Muscle layer of colon (tissue), 2 donors: ENCODE measurements at regions not wholly inside any gene's neighbourhood (a gene's known extent, or its start where the extent isn't known, plus 50 kb on each side); places are given as distances from the start of the nearest gene placed in this dataset.
"Not testable (repeated sequence)": the region's sequence is repeated elsewhere in the genome, so short reads cannot be mapped to it uniquely, and the experiment has no call there.

ENCODE experiments used
- H3K27ac ChIP-seq: one replicate; pipeline ENCODE4 v1.7.0; 2013; ENCODE audit warnings: low read depth, mild to moderate bottlenecking, low read length, moderate library complexity
- H3K27me3 ChIP-seq, 2 donors: one replicate each; pipeline ENCODE4 v1.7.0; 2013; ENCODE audit warnings: low read length in 2 of 2, mild to moderate bottlenecking in 2 of 2; ENCODE audit not compliant: insufficient read depth in 2 of 2, control insufficient read depth in 1 of 2
- H3K36me3 ChIP-seq: one replicate; pipeline ENCODE4 v1.7.0; 2013; ENCODE audit warnings: mild to moderate bottlenecking, low read length; ENCODE audit not compliant: insufficient read depth
- H3K4me1 ChIP-seq: one replicate; pipeline ENCODE4 v1.7.0; 2013; ENCODE audit warnings: mild to moderate bottlenecking, low read length; ENCODE audit not compliant: insufficient read depth
- H3K4me3 ChIP-seq, 2 donors: one replicate each; pipeline ENCODE4 v1.7.0; 2013; ENCODE audit warnings: low read length in 2 of 2, low read depth in 1 of 2, mild to moderate bottlenecking in 1 of 2, moderate library complexity in 1 of 2
- H3K9ac ChIP-seq: one replicate; pipeline ENCODE4 v1.7.0; 2013; ENCODE audit warnings: low read length
- H3K9me3 ChIP-seq: one replicate; pipeline ENCODE4 v1.7.0; 2013; ENCODE audit warnings: mild to moderate bottlenecking, low read length
- donor health status: abdominal sarcoma.
- donor health status: Adenocarcinoma of cecum.

DNA sequence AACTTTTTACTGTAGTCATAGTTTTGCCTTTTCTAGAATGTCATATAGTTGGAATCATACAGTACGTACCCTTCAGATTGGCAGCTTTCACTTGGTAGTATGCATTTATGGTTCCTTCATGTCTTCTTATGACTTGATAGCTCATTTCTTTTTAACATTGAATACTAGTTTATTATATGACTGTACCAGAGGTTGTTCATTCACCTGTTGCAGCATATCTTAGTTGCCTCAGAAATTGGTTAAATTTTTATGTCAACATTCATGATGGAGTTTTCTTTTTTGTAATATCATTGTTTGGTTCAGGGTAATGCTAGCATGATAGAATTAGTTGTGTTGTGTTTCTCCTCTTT is 94.8 kb upstream of the CDK13 start:
- H3K4me3 ChIP-seq: peak overlapping the region in 1 of 2 donors; percentile 41
- no peaks in the 10 kb centered on the region for H3K4me1 ChIP-seq
- H3K9me3 ChIP-seq: no peaks in the 10 kb centered on the region
- H3K27me3 ChIP-seq: no peaks in the 10 kb centered on the region
- no peaks in the 10 kb centered on the region for H3K36me3 ChIP-seq
- H3K27ac ChIP-seq: no peak overlapping the region
- H3K9ac ChIP-seq: no peak overlapping the region

DNA sequence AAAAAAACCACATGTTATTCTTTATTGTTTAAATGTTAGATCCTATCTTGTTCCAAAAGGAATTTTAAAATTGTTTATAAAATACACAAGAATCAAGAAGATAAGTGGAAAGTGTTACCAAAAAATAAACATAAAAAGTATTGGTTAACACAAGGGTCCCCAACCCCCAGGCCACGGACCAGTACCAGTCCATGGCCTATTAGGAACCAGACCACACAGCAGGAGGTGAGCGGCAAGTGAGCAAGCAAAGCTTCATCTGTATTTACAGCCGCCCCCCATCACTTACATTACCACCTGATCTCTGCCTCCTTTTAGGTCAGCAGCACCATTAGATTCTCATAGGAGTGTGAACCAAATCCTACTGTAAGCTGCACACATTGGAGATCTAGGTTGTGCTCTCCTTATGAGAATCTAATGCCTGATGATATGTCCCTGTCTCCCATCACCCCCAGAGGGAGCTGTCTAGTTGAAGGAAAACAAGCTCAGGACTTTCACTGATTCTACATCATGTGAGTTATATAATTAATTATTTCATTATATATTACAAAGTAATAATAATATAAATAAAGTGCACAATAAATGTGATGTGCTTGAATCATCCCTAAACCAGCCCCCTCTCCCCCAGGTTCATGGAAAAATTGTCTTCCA is 86.3 kb upstream of the CDK13 start:
- H3K4me1 ChIP-seq, H3K4me3 ChIP-seq, H3K27ac ChIP-seq, H3K27me3 ChIP-seq, H3K36me3 ChIP-seq, H3K9ac ChIP-seq, H3K9me3 ChIP-seq: not testable (repeated sequence)

DNA sequence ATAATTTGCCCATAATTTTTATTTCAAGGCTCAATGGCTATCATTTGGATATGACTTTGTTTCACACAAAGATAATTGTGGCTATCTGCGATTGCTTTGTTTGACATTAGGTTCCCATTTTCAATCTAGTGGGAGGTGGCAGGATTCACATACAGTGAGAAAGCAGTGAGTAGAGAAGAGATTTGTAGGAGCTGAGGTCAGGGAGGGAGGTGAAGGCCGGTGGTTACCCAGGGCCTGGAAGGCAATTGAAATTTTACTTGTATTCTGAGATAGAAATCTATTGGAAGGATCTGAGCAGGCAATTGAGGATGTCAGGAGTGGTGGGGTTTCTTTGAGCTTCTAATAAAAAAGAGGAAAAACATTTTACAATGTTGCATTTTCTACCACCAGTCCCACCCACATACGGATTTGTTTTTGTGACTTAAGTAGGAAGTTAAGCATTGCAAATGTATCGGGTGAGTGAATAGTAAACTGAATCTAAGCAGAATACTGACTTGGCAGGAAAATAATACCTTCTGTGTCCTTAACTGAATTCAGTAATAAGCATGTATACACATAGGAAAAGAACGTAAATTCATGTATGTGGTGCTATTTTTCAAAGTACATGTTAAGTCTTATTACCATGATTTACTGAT is 80.1 kb upstream of the CDK13 start:
- not testable (repeated sequence) for H3K4me3 ChIP-seq, H3K27ac ChIP-seq, H3K9ac ChIP-seq, H3K27me3 ChIP-seq, H3K4me1 ChIP-seq, H3K9me3 ChIP-seq, H3K36me3 ChIP-seq

DNA sequence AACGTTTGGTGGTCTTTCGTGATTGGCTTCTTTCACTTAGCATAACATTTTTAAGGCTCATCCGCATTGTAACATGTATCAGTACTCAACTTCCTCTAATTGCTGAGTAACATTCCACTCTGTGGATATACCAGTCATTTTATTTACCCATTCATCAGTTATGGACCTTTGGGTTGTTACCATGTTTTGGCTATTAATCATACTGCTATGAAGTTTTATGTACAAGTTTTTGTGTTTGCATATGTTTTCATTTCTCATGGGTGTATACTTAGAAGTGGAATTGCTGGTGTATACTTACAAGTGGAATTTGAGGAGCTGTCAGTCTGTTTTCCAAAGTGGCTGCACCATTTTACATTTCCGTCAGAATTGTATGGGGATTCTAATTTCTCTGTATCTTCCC is 78.4 kb upstream of the CDK13 start:
- not testable (repeated sequence) for H3K27ac ChIP-seq, H3K36me3 ChIP-seq, H3K9me3 ChIP-seq, H3K9ac ChIP-seq, H3K4me1 ChIP-seq, H3K27me3 ChIP-seq, H3K4me3 ChIP-seq

DNA sequence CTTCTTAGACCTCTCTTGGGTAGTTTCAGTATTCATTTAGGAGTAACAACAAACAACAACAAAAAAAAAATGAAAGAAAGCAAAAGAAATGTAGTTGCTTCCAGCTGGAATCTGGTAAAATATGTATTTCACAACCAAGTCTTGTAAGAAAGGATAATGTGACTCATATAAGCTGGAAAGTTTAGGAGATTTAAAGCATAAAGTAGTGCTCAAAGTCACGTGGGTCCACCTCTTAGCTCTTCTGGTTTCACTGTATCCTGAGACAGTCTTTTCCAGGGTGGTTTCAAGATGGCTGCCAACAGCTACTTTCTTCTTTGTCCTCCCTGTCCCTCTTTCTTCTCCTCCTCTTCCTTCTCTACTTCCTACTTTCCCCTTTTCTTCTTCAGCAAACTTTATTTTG is 69.5 kb upstream of the CDK13 start:
- Histone ChIP-seq H3K4me3 (no peak overlapping the region), H3K9me3 (peaks cover 6% of the 10 kb centered on the region), H3K36me3 (no peaks in the 10 kb centered on the region), H3K4me1 (no peaks in the 10 kb centered on the region), H3K27ac (no peak overlapping the region), H3K27me3 (no peaks in the 10 kb centered on the region), H3K9ac (no peak overlapping the region)

DNA sequence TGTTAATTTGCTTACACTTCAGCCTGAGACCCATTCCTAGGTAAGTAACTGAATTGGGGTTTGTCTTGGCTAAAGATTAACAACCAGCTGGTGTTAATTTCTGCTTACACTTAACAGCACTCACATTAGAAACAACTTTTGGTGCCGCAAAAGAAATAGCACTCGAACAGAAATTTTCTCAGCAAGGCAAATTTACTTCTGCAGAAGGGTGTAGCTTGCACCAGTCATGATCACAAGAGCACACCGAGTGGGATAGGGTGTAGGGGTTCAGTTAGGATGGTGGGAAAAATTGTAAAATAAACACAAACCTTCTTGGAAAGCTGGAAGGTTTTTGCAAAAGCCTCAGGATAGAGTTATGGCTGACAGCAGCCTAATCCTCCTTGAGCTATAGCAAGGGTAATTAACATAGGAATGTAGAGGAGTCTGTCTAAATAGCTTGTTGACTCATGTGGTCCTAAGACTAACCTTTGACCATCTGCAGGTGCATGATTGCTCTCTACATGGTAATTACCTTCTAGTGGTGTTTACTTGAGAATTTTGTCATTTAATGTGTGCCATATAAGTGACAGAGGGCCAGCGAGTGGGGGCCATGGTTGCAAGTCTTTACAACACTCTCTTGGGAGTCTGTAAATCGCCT is 67.8 kb upstream of the CDK13 start:
- H3K4me1 ChIP-seq: no peaks in the 10 kb centered on the region
- H3K27me3 ChIP-seq: no peaks in the 10 kb centered on the region
- H3K36me3 ChIP-seq: no peaks in the 10 kb centered on the region
- no peak overlapping the region for H3K4me3 ChIP-seq
- H3K9ac ChIP-seq: no peak overlapping the region
- no peak overlapping the region for H3K27ac ChIP-seq
- H3K9me3 ChIP-seq: peaks cover 6% of the 10 kb centered on the region

DNA sequence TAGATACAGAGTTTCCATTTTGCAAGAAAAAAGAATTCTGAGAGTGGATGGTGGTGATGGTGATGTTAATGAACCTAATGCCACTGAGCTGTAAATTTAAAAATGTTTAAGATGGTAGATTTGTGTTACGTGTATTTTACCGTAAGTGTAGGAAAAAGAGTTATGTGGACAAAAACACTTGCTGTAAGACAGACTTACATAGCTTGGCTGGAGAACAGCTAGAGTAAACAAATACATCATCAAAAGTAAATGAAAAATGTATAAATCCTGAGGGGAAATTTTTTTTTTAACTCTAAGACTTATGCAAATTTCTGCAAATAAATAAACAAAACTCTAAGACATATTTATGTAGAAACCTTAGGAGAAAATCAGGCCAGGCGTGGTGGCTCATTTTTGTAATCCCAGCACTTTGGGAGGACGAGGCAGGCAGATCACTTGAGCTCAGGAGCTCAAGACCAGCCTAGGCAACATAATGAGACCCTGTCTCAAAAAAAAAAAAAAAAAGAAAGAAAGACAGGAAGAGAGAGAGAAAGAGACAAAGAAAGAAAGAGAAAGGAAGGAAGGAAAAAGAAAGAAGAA is 66.2 kb upstream of the CDK13 start:
- H3K27me3 ChIP-seq: no peaks in the 10 kb centered on the region
- peaks cover 6% of the 10 kb centered on the region for H3K9me3 ChIP-seq
- H3K4me3 ChIP-seq: no peak overlapping the region
- H3K4me1 ChIP-seq: no peaks in the 10 kb centered on the region
- H3K36me3 ChIP-seq: no peaks in the 10 kb centered on the region
- no peak overlapping the region for H3K27ac ChIP-seq
- H3K9ac ChIP-seq: no peak overlapping the region

DNA sequence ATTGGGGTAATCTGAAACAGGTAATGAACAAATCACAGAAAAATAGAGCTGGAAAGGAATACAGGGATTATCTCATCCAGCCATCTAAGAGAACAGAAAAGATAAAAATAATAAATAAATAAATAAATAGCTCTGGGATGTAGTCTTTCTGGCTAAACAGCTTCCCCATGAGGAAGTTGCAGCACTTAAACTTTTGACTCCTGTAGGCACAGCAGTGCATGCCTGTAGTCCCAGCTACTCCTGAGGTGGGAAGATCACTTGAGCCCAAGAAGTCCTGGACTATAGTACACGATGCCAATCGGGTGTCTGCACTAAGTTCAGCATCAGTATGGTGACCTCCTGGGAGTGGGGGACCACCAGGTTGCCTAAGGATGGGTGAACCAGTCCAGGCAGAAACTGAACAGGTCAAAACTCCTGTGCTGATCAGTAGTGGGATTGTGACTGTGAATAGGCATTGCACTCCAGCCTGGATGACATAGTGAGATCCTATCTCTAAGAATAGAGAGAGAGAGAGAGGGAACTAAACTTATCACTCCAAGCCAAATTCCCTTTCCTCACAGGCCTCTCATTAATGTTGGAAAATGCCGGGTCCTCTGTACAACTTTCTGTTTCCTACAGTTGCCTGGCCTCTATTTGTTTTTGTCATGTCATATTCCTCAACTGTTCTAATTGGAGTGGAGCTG is 61.7 kb upstream of the CDK13 start:
- H3K27me3 ChIP-seq: no peaks in the 10 kb centered on the region
- no peaks in the 10 kb centered on the region for H3K9me3 ChIP-seq
- no peak overlapping the region for H3K9ac ChIP-seq
- H3K27ac ChIP-seq: no peak overlapping the region
- H3K4me1 ChIP-seq: no peaks in the 10 kb centered on the region
- no peaks in the 10 kb centered on the region for H3K36me3 ChIP-seq
- no peak overlapping the region for H3K4me3 ChIP-seq

DNA sequence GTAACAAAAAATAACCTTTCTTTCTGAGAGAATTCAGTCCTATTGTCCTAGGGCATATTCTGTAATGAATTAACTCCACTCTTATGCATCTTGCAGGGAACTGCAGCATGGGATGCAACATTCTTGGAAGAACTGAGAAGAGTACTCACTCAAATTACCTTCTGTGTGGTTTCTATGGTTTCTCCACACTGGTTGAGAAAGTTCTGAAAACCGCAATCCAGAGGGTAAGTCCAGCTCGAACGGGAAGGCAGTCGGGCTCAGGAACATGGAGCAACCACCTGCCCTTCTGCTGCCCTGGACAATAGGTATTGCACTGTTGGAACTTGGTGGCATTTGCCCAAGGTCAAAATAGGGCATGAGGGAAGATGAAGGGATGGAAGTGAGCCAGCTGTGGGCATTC is 59.6 kb upstream of the CDK13 start:
- Histone ChIP-seq H3K4me1 (no peaks in the 10 kb centered on the region), H3K36me3 (no peaks in the 10 kb centered on the region), H3K27me3 (no peaks in the 10 kb centered on the region), H3K9ac (no peak overlapping the region), H3K9me3 (no peaks in the 10 kb centered on the region), H3K27ac (no peak overlapping the region), H3K4me3 (no peak overlapping the region)

DNA sequence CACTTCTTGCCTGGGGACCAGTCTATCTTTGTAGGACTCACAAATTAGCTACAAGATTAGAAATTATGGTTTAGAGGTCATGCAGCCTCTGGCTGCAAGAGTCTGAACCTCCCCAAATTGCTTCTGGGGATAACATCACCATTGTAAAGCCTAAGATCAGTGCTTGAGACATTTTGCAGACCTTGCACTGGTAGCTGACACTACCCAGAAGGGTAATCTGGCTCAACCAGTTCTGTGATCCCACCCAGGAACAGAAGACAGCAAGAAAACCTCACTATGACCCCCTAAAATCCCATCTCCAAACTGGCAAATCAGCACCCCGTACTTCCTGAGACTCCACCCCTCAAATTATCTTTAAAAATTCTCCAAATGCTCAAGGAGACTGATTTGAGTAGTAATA is 58.2 kb upstream of the CDK13 start:
- Histone ChIP-seq H3K27me3 (no peaks in the 10 kb centered on the region), H3K27ac (no peak overlapping the region), H3K4me3 (no peak overlapping the region), H3K4me1 (no peaks in the 10 kb centered on the region), H3K9ac (no peak overlapping the region), H3K36me3 (no peaks in the 10 kb centered on the region), H3K9me3 (no peaks in the 10 kb centered on the region)

DNA sequence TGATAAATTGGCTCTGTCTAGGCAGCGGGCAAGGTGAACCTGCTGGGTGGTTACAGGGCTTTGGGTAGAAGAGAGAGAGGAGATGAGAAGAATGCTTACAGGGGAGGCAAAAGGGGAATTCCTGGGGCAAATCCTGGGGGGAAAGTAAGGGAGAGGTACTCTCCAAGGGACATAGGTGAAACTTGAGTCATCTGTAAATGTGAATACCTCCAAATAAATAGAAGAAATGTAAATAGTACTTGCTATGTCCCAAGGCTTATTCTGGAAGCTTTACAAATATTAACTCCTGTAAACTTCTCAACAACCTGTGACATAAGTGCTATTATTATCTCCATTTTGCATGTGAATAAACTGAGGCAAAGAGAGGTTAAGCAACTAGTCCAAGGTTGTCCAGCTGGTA is 57.7 kb upstream of the CDK13 start:
- Histone ChIP-seq H3K27ac (no peak overlapping the region), H3K27me3 (no peaks in the 10 kb centered on the region), H3K4me1 (no peaks in the 10 kb centered on the region), H3K4me3 (no peak overlapping the region), H3K36me3 (no peaks in the 10 kb centered on the region), H3K9me3 (no peaks in the 10 kb centered on the region), H3K9ac (no peak overlapping the region)
